AG04450 (cell line): ENCODE measurements at regions not wholly inside any gene's neighbourhood (a gene's known extent, or its start where the extent isn't known, plus 50 kb on each side); places are given as distances from the start of the nearest gene placed in this dataset.

Source experiments
- CTCF ChIA-PET: fragments of 300-600, 350-600 bp; formaldehyde crosslinking; extraction: SDS; loops from one replicate; lab custom pipeline; 2022; ENCODE audit warnings: antibody characterized with exemption, inconsistent platforms; lab: Charles Lee
- POLR2A ChIA-PET: fragments of 350-600 bp; formaldehyde crosslinking; extraction: SDS; loops from one replicate; lab custom pipeline; 2021; ENCODE audit warnings: antibody characterized with exemption, inconsistent platforms; lab: Yijun Ruan, JAX
- DNase-seq: peaks from one replicate; pipeline ENCODE4 v3.0.0-alpha.2; 2011; ENCODE audit warnings: low read depth, low spot score
- H3K27ac ChIP-seq: one replicate; pipeline ENCODE4 v1.5.1; 2012; ENCODE audit warnings: low read depth, low read length, control low read depth
- H3K27me3 ChIP-seq: one replicate; pipeline ENCODE4 v1.6.0; 2012; ENCODE audit warnings: low read length; ENCODE audit not compliant: control insufficient read depth, insufficient read depth
- H3K4me3 ChIP-seq: 2 replicates; pipeline ENCODE4 v1.5.1; 2011; ENCODE audit warnings: mild to moderate bottlenecking, low read depth, low read length, control low read depth
- H3K9me3 ChIP-seq: 2 replicates; pipeline ENCODE4 v1.5.1; 2012; ENCODE audit warnings: low read length; ENCODE audit not compliant: control insufficient read depth, insufficient read depth
- CTCF ChIP-seq: IDR thresholded peaks from 2 replicates; pipeline ENCODE4 v1.5.1; 2011; ENCODE audit warnings: low read depth, low read length, control low read depth, inconsistent platforms

- DNase-seq, result no peak
- ChIA-PET POLR2A (no interaction called here), CTCF (no interaction called here)
- Histone ChIP-seq H3K4me3 (no peak overlapping the region), H3K27me3 (no peaks in the 10 kb centered on the region), H3K27ac (no peak overlapping the region), H3K9me3 (no peaks in the 10 kb centered on the region)
- no peak for TF ChIP-seq CTCF
Measured at GRCh38 chr5:98268162-98268860, 505.2 kb upstream of the RGMB start.

GRCh38 chr5:98275980-98276379, 497.5 kb upstream of the RGMB start:
- no peaks in the 10 kb centered on the region for H3K27me3 ChIP-seq
- H3K9me3 ChIP-seq, result no peaks in the 10 kb centered on the region
- TF ChIP-seq CTCF, result peak; percentile 23; the same call in 1 of the 2 replicates
- ChIA-PET POLR2A (no interaction called here), CTCF (interaction anchor here (0.9 to 1.3 kb wide), 2 partner anchors 55 to 1045 kb away, joined by 3 read pairs; no protein-coding TSS in a partner anchor)
- H3K4me3 ChIP-seq, result no peak overlapping the region
- H3K27ac ChIP-seq, result no peak overlapping the region
- DNase-seq, result no peak

GRCh38 chr5:98282521-98282920, 490.9 kb upstream of the RGMB start:
- no peaks in the 10 kb centered on the region for H3K27me3 ChIP-seq
- TF ChIP-seq CTCF, result no peak
- no peak overlapping the region for H3K27ac ChIP-seq
- no peaks in the 10 kb centered on the region for H3K9me3 ChIP-seq
- no peak overlapping the region for H3K4me3 ChIP-seq
- DNase-seq, result no peak
- ChIA-PET POLR2A (no interaction called here), CTCF (no interaction called here)

- POLR2A ChIA-PET, result no interaction called here
- no peak overlapping the region for H3K27ac ChIP-seq
- CTCF ChIA-PET, result no interaction called here
- no peaks in the 10 kb centered on the region for H3K9me3 ChIP-seq
- no peak overlapping the region for H3K4me3 ChIP-seq
- DNase-seq, result no peak
- TF ChIP-seq CTCF, result no peak
- H3K27me3 ChIP-seq, result no peaks in the 10 kb centered on the region
Measured at GRCh38 chr5:98292496-98292895, 481.0 kb upstream of the RGMB start.

- ChIA-PET POLR2A (no interaction called here), CTCF (interaction anchor here (1.4 to 1.5 kb wide), 2 partner anchors 472 to 1066 kb away, joined by 3 to 4 read pairs; no protein-coding TSS in a partner anchor)
- no peak overlapping the region for H3K4me3 ChIP-seq
- no peak overlapping the region for H3K27ac ChIP-seq
- no peak for TF ChIP-seq CTCF
- no peaks in the 10 kb centered on the region for H3K27me3 ChIP-seq
- DNase-seq, result no peak
- no peaks in the 10 kb centered on the region for H3K9me3 ChIP-seq
Measured at GRCh38 chr5:98296426-98296825, 477.0 kb upstream of the RGMB start.
